ENCODE measurements at regions not wholly inside any gene's neighbourhood (a gene's known extent, or its start where the extent isn't known, plus 50 kb on each side); places are given as distances from the start of the nearest gene placed in this dataset. TPM values are rescaled to one million over a fixed set of nuclear protein-coding genes. Genes with fewer than 3 reads are reported as not detected.

Small RNAs in the stretch of these regions (small RNA-seq; reads per million reads assigned to genes)
- gene AC024288.1, result not detected
- gene RNA5SP456, result not detected

All from frontal cortex (tissue), 1 donor.